ENCODE measurements at regions not wholly inside any gene's neighbourhood (a gene's known extent, or its start where the extent isn't known, plus 50 kb on each side); places are given as distances from the start of the nearest gene placed in this dataset.
"Not testable (repeated sequence)": the region's sequence is repeated elsewhere in the genome, so short reads cannot be mapped to it uniquely, and the experiment has no call there.

DNA sequence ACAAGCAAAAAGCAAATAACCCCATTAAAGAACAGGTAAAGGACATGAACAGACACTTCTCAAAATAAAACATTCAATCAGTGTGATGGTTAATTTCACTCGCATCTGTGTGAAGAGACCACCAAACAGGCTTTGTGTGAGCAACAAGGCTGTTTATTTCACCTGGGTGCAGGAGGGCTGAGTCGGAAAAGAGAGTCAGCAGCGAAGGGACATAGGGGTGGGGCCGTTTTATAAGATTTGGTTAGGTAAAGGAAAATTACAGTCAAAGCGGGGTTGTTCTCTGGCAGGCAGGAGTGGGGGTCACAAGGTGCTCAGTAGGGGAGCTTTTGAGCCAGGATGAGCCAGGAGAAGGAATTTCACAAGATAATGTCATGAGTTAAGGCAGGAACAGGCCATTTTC is 429.5 kb upstream of the ZNF804A start:
- DNase-seq; in situ Hi-C loops (cut with HindIII; ENCODE audit: low pct_ligation_motif_present, low pct_unique_long_range_greater_than_20kb, low sequenced_read_pairs): not testable (repeated sequence)

DNA sequence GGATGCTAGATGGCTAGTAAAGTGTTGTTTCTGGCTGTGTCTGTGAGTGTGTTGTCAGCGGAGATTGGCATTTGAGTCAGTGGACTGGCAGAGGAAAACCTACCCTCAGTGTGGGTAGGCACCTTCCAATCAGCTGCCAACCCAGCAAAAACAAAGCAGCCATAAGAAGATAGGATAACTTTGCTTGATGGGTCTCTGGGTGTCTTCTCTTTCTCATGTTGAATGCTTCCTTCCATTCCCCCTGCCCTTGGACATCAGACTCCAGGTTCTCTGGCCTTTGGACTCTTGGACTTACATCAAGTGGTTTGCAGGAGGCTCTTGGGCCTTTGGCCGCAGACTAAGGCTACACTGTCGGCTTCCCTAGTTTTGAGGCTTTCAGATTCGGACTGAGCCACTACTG is 429.0 kb upstream of the ZNF804A start:
- DNase-seq: no peak
- in situ Hi-C loops (cut with HindIII; ENCODE audit: low pct_ligation_motif_present, low pct_unique_long_range_greater_than_20kb, low sequenced_read_pairs): no loop called here

DNA sequence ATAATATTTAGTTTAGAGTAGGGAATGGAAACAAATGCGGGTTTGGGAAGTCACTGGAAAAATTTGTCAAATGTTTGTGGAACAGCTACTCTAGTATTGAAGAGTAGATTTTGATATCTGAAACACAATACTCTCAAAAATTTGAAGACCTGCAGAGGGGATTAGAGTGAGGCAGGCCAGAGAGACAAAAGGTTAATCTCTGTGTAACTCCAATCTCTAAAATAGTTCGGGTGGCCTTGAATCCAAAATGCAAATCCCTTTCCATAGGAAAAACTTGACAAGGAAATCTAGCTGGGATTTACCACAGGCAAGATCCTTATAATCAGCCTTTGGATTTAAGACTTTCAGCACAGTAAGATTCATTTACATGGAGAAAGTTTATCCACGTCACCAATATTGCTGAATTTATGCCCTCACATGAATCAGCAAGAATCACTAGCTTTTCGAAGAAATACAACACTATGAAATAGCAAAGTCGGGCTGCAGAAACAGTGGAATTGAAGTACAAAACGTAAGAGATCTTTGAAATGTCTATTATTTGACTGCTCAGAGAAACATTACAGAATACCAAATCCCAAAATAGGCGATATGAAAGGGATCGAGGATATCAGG is 423.7 kb upstream of the ZNF804A start:
- no peak for DNase-seq
- in situ Hi-C loops (cut with HindIII; ENCODE audit: low pct_ligation_motif_present, low pct_unique_long_range_greater_than_20kb, low sequenced_read_pairs): no loop called here

DNA sequence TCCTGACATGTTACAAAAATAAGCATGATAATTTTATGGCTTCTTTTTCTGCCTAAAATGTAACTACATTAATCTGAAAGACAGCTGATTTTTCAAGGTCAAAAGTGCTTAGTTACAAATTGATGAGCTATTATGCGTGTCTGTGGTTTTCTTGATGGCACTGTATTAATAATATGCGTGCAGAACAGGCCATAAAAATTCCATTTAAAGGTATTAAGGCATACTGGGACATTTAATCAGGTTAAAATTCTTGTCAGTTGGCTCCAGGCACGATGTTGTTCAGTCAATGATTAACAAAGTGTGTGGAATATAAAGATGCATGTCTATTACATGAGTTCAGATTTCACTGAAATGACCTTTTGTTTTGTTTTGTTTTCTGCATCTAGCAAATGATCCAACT is 420.1 kb upstream of the ZNF804A start:
- peak; percentile 8 for DNase-seq
- in situ Hi-C loops (cut with HindIII; ENCODE audit: low pct_ligation_motif_present, low pct_unique_long_range_greater_than_20kb, low sequenced_read_pairs): no loop called here

DNA sequence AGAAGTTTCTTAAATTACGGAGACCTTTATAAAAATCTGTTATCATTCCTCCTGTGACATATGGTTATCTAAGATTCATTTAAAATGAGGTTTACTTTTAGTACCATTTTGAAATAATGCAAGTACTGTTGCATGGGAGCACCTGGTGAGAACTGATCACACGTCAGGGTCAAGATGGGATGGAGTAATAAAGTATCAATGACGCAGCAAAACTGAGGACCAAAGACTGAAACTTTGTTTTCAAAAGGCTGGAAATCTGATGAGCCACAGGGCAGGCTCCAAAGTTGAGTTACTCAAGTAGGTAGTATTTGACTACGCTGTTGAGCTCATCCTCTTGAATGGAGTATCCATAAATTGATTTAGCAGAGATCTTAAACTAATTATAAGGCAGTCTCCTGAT is 411.9 kb upstream of the ZNF804A start:
- in situ Hi-C loops (cut with HindIII; ENCODE audit: low pct_ligation_motif_present, low pct_unique_long_range_greater_than_20kb, low sequenced_read_pairs): no loop called here
- no peak for DNase-seq

DNA sequence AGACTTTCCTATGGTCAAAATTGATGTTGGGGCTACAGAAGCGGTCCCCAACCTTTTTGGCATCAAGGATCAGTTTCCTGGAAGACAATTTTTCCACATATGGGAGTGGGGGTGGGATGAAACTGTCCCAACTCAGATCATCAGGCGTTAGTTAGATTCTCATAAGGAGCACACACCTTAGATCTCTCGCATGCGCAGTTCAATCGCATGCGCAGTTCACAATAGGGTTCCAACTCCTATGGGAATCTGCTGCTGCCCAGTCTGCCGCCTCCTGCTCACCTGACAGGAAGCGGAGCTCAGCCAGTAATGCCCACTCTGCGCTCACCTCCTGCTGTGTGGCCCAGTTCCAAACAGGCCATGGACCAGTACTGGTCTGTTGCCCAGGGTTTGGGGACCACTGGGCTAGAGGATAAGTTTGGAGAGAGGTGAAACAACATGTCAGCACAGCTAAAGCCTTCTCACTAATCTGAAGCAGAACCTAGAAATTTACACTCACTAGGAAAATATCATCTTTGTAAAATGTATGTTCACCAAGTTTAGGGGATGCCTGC is 410.8 kb upstream of the ZNF804A start:
- DNase-seq: no peak
- in situ Hi-C loops (cut with HindIII; ENCODE audit: low pct_ligation_motif_present, low pct_unique_long_range_greater_than_20kb, low sequenced_read_pairs): no loop called here

DNA sequence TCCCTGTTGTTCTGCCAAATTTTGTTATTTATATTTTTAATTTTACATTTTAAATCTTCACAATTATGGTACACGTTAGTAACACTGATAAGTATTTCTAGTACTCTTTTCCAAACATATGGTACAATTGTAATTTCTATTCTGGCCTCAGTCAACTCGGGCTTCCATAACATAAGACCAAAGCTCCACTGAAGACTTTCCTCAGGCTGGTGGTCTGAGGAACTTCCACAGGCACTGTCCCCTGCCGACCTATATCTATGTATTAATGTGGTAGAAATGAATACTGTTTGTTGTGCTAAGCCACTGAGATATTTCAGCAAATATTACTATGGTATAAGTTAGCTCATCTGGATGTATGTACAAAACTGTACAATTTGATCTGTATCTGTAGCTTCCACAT is 407.6 kb upstream of the ZNF804A start:
- in situ Hi-C loops (cut with HindIII; ENCODE audit: low pct_ligation_motif_present, low pct_unique_long_range_greater_than_20kb, low sequenced_read_pairs): no loop called here
- DNase-seq: no peak

DNA sequence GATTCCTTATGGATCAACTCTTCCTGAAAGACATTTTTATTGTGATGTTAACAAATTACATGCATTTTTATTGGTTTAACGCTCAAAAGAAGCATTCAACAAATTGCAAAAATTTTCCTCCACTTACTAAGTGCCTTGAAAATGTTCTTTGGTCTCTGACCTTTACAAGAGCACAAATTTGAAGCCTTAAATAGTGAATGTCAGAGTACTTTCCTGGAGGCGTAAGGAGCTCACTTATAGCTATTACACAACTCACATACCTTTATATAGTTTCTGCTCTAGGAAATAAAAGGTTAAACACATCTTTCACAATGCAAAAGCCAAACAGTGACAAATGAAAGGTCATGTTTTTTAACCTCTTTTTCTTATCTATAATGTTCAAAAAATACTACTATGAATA is 405.7 kb upstream of the ZNF804A start:
- in situ Hi-C loops (cut with HindIII; ENCODE audit: low pct_ligation_motif_present, low pct_unique_long_range_greater_than_20kb, low sequenced_read_pairs): no loop called here
- no peak for DNase-seq

DNA sequence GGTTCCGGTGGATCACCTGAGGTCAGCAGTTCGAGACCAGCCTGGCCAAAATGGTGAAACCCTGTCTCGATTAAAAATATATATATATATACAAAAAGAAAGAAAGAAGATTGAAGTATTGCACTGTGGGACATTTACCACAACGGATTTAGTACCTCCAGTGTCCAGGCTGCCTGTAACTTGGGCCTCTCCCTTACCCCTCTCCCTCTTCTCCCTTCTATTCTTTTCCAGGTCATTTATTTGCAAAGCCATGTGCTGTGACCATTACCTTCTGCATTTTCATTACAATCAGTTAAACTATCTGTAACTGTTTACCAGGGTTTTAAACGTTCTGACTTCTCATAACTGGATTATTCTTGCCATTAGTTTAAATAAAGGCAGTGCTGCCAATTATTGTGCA is 400.9 kb upstream of the ZNF804A start:
- in situ Hi-C loops (cut with HindIII; ENCODE audit: low pct_ligation_motif_present, low pct_unique_long_range_greater_than_20kb, low sequenced_read_pairs): no loop called here
- DNase-seq: no peak

DNA sequence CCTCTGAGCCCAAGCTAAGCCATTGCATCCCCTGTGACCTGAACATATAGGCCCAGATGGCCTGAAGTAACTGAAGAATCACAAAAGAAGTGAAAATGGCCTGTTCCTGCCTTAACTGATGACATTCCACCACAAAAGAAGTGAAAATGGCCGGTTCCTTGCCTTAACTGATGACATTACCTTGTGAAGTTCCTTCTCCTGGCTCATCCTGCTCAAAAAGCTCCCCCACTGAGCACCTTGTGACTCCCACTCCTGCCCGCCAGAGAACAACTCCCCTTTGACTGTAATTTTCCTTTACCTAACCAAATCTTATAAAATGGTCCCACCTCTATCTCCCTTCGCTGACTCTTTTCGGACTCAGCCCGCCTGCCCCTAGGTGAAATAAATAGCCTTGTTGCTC is 399.5 kb upstream of the ZNF804A start:
- DNase-seq; in situ Hi-C loops (cut with HindIII; ENCODE audit: low pct_ligation_motif_present, low pct_unique_long_range_greater_than_20kb, low sequenced_read_pairs): not testable (repeated sequence)

DNA sequence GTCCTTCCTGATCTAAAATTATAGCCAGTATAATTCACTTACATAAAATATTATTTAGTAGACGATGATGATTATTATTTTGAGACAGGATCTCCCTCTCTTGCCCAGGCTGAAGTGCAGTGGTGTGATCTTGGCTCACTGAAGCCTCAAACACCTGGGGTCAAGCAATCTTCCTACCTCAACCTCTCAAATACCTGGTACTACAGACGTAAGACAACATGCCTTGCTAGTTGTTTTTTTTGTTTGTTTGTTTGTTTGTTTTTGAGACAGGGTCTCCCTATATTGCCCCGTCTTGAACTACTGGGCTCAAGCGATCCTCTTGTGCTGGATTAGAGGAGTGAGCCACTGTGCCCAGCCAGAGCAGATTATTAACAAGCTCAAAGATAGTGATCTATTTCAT is 399.1 kb upstream of the ZNF804A start:
- no peak for DNase-seq
- in situ Hi-C loops (cut with HindIII; ENCODE audit: low pct_ligation_motif_present, low pct_unique_long_range_greater_than_20kb, low sequenced_read_pairs): no loop called here

DNA sequence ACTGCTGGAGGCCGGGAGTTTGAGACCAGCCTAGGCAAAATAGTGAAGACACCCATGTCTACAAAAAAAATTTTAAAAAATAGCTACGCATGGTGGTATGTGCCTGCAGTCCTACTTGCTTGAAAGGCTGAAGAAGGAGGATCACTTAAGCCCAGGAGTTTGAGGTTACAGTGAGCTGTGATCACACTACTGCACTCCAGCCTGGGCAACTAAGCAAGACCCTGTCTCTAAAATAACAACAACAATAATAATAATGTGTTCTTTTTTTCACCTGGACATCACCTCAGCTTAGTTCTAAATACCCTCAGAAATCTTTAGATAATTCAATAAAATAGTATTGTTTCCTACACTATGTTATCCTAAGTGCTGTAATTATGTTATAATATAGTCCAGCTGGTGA is 397.1 kb upstream of the ZNF804A start:
- no peak for DNase-seq
- in situ Hi-C loops (cut with HindIII; ENCODE audit: low pct_ligation_motif_present, low pct_unique_long_range_greater_than_20kb, low sequenced_read_pairs): no loop called here

DNA sequence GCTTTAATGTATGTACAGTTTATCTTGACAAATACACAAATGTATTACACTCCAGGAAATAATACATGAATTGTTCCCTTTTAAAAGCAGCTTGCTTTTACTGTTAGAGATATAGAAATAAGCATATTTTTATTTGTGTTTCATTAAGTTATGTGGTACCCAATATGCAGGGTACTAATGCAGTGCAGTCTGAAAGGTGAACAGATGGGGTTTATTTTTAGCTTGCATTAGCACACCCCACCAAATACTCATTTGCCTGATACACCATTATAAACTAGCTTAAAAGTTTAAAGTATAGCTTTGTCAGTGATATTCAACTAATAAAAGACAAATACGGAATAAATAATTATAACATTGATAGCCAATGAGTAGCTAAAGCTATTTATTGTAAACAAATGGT is 394.7 kb upstream of the ZNF804A start:
- in situ Hi-C loops (cut with HindIII; ENCODE audit: low pct_ligation_motif_present, low pct_unique_long_range_greater_than_20kb, low sequenced_read_pairs): no loop called here
- no peak for DNase-seq

DNA sequence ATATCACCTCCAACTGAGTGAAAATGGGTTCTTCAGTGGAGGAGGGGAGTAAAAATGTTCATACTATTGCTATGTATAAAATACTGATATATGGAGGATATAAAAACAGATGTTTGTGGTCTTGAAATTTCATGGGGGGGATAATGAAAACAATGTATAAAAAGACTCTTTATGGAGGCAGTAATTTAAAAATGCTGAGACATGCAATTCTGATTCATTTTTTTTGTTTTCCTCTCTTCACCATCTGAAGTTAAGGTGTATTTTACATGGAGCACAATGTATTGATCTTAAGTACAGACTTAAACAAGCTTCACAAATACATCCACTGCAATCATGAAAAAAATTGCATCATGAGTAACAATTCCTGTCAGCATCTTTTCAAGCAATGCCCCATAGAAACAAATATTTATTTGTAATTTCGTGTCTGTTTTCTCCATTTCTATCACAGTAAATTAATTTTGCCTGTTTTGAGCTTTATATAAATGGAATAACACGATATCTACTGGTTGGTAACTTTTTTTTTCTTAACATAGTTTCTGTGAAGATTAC is 393.2 kb upstream of the ZNF804A start:
- in situ Hi-C loops (cut with HindIII; ENCODE audit: low pct_ligation_motif_present, low pct_unique_long_range_greater_than_20kb, low sequenced_read_pairs): no loop called here
- no peak for DNase-seq

DNA sequence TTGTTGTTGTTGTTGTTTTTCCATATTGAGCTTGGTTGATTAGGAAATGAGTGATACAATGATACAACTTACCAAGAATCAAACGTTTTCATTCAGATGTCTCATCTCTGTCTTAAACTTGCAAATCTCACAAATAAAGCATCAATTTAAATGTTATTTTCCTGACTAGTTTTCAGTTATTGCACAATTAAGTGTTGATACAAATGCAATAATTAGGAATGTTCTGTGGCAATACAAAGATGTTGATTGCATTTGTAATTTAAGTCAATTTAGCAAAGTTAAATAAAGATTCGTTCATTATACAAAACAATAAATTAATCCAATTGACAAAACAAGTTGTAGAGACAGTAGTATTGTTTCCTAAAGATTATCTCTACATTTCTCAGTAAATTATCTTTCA is 392.3 kb upstream of the ZNF804A start:
- no peak for DNase-seq
- in situ Hi-C loops (cut with HindIII; ENCODE audit: low pct_ligation_motif_present, low pct_unique_long_range_greater_than_20kb, low sequenced_read_pairs): no loop called here

DNA sequence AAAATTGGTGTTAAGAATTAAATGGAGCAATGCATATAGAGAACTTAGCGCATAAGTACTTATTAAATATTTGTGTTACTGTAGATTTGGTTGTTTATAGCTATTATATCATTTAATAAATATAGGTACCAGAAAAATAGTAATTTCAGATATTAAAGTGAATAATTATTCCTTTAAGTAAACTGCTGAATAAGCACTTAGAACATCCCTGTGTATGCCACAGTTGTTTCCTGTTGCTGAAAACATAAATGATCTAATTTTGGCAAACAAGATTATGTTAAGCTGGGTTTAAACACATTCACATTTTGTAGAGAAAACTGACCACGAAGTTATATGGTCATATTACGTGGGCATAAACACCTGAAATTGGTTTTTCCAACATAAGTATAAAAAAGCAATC is 388.0 kb upstream of the ZNF804A start:
- no peak for DNase-seq
- in situ Hi-C loops (cut with HindIII; ENCODE audit: low pct_ligation_motif_present, low pct_unique_long_range_greater_than_20kb, low sequenced_read_pairs): no loop called here

DNA sequence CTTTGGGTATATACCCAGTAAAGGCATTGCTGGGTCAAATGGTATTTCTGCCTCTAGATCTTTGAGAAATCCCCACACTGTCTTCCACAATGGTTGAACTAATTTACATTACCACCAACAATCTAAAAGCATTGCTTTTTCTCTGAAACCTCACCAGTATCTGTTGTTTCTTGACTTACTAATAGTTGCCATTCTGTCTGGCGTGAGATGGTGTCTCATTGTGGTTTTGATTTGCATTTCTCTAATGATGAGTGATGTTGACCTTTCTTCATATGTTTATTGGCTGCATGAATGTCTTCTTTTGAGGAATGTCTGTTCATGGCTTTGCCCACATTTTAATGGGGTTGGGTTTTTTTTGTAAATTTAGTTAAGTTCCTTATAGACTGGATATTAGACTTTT is 382.6 kb upstream of the ZNF804A start:
- in situ Hi-C loops (cut with HindIII; ENCODE audit: low pct_ligation_motif_present, low pct_unique_long_range_greater_than_20kb, low sequenced_read_pairs): no loop called here

DNA sequence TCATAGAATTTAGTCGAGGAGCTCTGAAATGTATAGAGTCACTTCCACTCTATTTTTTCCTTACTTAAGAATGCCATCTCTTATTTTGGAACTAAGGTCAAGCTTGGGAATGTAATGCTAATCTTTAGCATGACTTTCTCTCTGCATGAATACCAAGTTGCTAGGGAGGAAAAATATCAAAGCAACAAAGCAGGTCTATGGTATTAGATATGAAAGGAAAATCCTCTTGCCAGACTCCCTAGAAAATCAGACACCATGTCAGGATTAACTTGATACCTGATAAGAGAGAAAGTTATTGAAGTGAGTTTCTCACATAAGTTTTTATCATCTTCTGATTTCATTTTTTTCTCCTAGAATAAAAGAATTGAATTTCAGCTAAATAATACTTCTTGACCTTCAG is 341.7 kb upstream of the ZNF804A start:
- DNase-seq: no peak
- in situ Hi-C loops (cut with HindIII; ENCODE audit: low pct_ligation_motif_present, low pct_unique_long_range_greater_than_20kb, low sequenced_read_pairs): no loop called here

More for the DNA sequence above, 382.6 kb upstream of the ZNF804A start:
- no peak for DNase-seq

DNA sequence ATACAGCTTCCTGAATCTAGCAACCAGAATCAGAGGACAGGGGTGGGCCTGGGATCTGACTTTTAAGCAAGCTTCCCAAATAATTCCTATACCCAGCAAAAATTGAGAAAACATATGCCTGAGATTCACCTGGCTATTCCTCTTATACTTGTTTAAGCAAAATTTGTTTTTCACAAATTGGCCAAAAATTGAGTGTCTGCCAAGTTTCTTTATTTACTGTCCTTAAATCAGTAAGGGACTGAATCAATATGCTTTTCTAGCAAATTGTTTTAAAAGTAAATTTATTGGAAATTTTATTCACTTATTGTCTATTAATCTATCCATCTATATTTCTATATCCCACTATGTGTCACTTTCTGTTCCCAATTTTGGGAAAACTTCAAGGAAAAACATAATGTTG is 337.0 kb upstream of the ZNF804A start:
- in situ Hi-C loops (cut with HindIII; ENCODE audit: low pct_ligation_motif_present, low pct_unique_long_range_greater_than_20kb, low sequenced_read_pairs): no loop called here
- no peak for DNase-seq

DNA sequence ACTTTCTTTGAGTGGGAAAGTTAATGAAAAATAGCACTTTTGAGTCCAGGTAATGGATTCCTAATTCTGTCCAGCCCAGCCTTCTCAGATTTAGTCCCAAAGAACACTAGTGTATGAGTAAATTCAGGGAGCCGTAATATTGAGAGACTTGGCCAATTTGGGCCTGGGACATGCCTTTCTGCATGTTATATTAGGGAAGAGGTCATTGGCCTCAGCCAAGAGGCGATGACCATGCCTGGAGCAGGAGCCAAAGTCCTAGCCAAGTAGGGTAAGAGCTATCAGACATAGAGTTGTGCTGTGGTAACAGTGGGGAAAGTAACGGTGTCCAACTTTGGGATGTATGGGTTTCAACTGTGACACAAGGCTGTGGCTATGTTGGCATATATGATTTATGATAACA is 336.5 kb upstream of the ZNF804A start:
- DNase-seq: no peak
- in situ Hi-C loops (cut with HindIII; ENCODE audit: low pct_ligation_motif_present, low pct_unique_long_range_greater_than_20kb, low sequenced_read_pairs): no loop called here
